ENCODE measurements at regions not wholly inside any gene's neighbourhood (a gene's known extent, or its start where the extent isn't known, plus 50 kb on each side); places are given as distances from the start of the nearest gene placed in this dataset.

- Histone ChIP-seq H3K27me3 (peaks cover 12% of the 10 kb centered on the region), H3K9me3 (no peaks in the 10 kb centered on the region), H3K27ac (no peak overlapping the region), H3K4me1 (no peaks in the 10 kb centered on the region), H3K4me3 (no peak overlapping the region), H3K36me3 (no peaks in the 10 kb centered on the region)
- in situ Hi-C loops (cut with MboI; ENCODE audit: low pct_ligation_motif_present in 1 of 4, low pct_unique_long_range_greater_than_20kb in 1 of 4, low sequenced_read_pairs in 3 of 4), result no loop called here
- intact Hi-C loops (cut with DNase I; ENCODE audit: low total_unique reads), result loop anchor here (10.0 kb wide), 1 partner anchor 182 kb away; no protein-coding TSS in a partner anchor
- TF ChIP-seq EP300 (IDR thresholded peaks at IDR 0.05; ENCODE audit: low read depth) (no peak), POLR2AphosphoS5 (IDR thresholded peaks at IDR 0.05) (no peak), POLR2A (IDR thresholded peaks at IDR 0.05) (no peak)
- TF ChIP-seq, protein P1, sequence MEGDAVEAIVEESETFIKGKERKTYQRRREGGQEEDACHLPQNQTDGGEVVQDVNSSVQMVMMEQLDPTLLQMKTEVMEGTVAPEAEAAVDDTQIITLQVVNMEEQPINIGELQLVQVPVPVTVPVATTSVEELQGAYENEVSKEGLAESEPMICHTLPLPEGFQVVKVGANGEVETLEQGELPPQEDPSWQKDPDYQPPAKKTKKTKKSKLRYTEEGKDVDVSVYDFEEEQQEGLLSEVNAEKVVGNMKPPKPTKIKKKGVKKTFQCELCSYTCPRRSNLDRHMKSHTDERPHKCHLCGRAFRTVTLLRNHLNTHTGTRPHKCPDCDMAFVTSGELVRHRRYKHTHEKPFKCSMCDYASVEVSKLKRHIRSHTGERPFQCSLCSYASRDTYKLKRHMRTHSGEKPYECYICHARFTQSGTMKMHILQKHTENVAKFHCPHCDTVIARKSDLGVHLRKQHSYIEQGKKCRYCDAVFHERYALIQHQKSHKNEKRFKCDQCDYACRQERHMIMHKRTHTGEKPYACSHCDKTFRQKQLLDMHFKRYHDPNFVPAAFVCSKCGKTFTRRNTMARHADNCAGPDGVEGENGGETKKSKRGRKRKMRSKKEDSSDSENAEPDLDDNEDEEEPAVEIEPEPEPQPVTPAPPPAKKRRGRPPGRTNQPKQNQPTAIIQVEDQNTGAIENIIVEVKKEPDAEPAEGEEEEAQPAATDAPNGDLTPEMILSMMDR (IDR thresholded peaks at IDR 0.05), result no peak
- no peak for DNase-seq
- WGBS, 2 donors (ENCODE audit: low coverage in 1 of 2), result 48 to 50% methylated on average over 1 to 8 of the region's 8 CpGs
These were observed 146.5 kb upstream of the PRSS1 start for GRCh38 chr7:142602756-142603155.

- Histone ChIP-seq H3K27me3 (peaks cover 13% of the 10 kb centered on the region), H3K36me3 (no peaks in the 10 kb centered on the region), H3K9me3 (no peaks in the 10 kb centered on the region), H3K4me3 (no peak overlapping the region), H3K27ac (no peak overlapping the region), H3K4me1 (no peaks in the 10 kb centered on the region)
- TF ChIP-seq, protein P1 (IDR thresholded peaks at IDR 0.05), result no peak
- no peak for TF ChIP-seq POLR2A (IDR thresholded peaks at IDR 0.05)
- TF ChIP-seq EP300 (IDR thresholded peaks at IDR 0.05; ENCODE audit: low read depth), result no peak
- TF ChIP-seq POLR2AphosphoS5 (IDR thresholded peaks at IDR 0.05), result no peak
- in situ Hi-C loops (cut with MboI; ENCODE audit: low pct_ligation_motif_present in 1 of 4, low pct_unique_long_range_greater_than_20kb in 1 of 4, low sequenced_read_pairs in 3 of 4) (no loop called here), intact Hi-C loops (cut with DNase I; ENCODE audit: low total_unique reads) (loop anchor here (10.0 kb wide), 1 partner anchor 183 kb away; no protein-coding TSS in a partner anchor)
- DNase-seq, result no peak
- 83 to 95% methylated on average over 5 to 9 of the region's 9 CpGs for WGBS, 2 donors (ENCODE audit: low coverage in 1 of 2)
These were observed 147.1 kb upstream of the PRSS1 start for GRCh38 chr7:142602183-142602582.

DNA sequence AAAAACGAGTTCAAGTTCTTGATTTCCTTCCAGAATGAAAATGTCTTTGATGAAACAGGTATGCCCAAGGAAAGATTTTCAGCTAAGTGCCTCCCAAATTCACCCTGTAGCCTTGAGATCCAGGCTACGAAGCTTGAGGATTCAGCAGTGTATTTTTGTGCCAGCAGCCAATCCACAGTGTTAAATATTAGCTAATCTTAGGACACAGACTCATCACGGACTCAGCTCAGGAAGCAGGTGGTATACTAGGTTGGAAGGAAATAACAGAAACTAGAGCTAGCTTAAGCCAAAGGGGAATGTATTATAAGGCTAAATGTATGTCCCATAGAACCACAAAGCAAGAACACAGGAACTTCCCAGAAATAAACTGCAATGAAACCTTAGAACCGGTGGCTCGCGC, 151.0 kb upstream of the PRSS1 start:
- TF ChIP-seq EP300 (IDR thresholded peaks at IDR 0.05; ENCODE audit: low read depth) (no peak), POLR2AphosphoS5 (IDR thresholded peaks at IDR 0.05) (no peak), POLR2A (IDR thresholded peaks at IDR 0.05) (no peak)
- TF ChIP-seq, protein P1 (IDR thresholded peaks at IDR 0.05), result no peak
- no peaks in the 10 kb centered on the region for H3K36me3 ChIP-seq
- no peak overlapping the region for H3K4me3 ChIP-seq
- 64% methylated on average over 6 of the region's 6 CpGs; no CpG with 5 or more reads in 1 of the 2 donors for WGBS, 2 donors (ENCODE audit: low coverage in 1 of 2)
- no peak overlapping the region for H3K27ac ChIP-seq
- H3K4me1 ChIP-seq, result no peaks in the 10 kb centered on the region
- intact Hi-C loops (cut with DNase I; ENCODE audit: low total_unique reads), result no loop called here
- no peaks in the 10 kb centered on the region for H3K9me3 ChIP-seq
- in situ Hi-C loops (cut with MboI; ENCODE audit: low pct_ligation_motif_present in 1 of 4, low pct_unique_long_range_greater_than_20kb in 1 of 4, low sequenced_read_pairs in 3 of 4), result no loop called here
- no peak for DNase-seq
- H3K27me3 ChIP-seq, result peaks cover 6% of the 10 kb centered on the region

DNA sequence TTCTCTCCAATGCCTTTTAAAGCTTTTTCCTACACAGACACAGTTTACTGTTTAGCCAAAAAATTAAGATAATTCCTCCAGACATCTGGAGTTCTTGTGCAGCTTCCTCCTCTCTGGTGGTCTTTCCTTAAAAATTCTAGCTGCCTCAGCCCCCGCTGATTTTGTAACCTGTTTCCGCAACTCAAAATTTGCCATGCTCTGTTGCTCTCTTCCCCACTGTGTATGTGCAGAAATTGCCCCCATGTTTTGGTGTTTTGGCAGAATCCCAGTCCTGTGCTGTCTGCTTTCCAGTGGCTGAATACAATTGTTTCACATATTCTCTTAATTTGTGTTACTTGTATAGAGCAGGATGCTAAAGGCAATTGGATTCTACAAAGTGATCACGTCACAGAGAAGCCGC, 151.7 kb upstream of the PRSS1 start:
- WGBS, 2 donors (ENCODE audit: low coverage in 1 of 2), result 86% methylated on average over 4 of the region's 4 CpGs; no CpG with 5 or more reads in 1 of the 2 donors
- TF ChIP-seq, protein P1 (IDR thresholded peaks at IDR 0.05), result no peak
- TF ChIP-seq POLR2AphosphoS5 (IDR thresholded peaks at IDR 0.05) (no peak), EP300 (IDR thresholded peaks at IDR 0.05; ENCODE audit: low read depth) (no peak), POLR2A (IDR thresholded peaks at IDR 0.05) (no peak)

More for the DNA sequence above, 151.7 kb upstream of the PRSS1 start:
- H3K27ac ChIP-seq, result no peak overlapping the region
- H3K4me3 ChIP-seq, result no peak overlapping the region
- intact Hi-C loops (cut with DNase I; ENCODE audit: low total_unique reads), result no loop called here
- H3K36me3 ChIP-seq, result no peaks in the 10 kb centered on the region
- peaks cover 6% of the 10 kb centered on the region for H3K27me3 ChIP-seq
- H3K4me1 ChIP-seq, result no peaks in the 10 kb centered on the region
- DNase-seq, result no peak
- no peaks in the 10 kb centered on the region for H3K9me3 ChIP-seq
- in situ Hi-C loops (cut with MboI; ENCODE audit: low pct_ligation_motif_present in 1 of 4, low pct_unique_long_range_greater_than_20kb in 1 of 4, low sequenced_read_pairs in 3 of 4), result no loop called here
